22Rv1 (cell line): ENCODE measurements at regions not wholly inside any gene's neighbourhood (a gene's known extent, or its start where the extent isn't known, plus 50 kb on each side); places are given as distances from the start of the nearest gene placed in this dataset.

Source experiments
- CTCF ChIP-seq: fragments of 450-650 bp; IDR thresholded peaks from 2 replicates; pipeline ENCODE4 v1.5.1; 2017; ENCODE audit warnings: mild to moderate bottlenecking
- ZFX ChIP-seq: fragments of 450-650 bp; IDR thresholded peaks from 2 replicates; pipeline ENCODE4 v1.6.1; 2017; ENCODE audit warnings: antibody characterized with exemption, borderline replicate concordance

- TF ChIP-seq CTCF = no peak
- no peak for TF ChIP-seq ZFX
Observed at GRCh38 chr11:28922386-28922981, 814.3 kb downstream of the METTL15 start.
